ENCODE measurements at regions not wholly inside any gene's neighbourhood (a gene's known extent, or its start where the extent isn't known, plus 50 kb on each side); places are given as distances from the start of the nearest gene placed in this dataset.
"Not testable (repeated sequence)": the region's sequence is repeated elsewhere in the genome, so short reads cannot be mapped to it uniquely, and the experiment has no call there.

- DNase-seq: no peak
Observed at GRCh38 chr9:100813871-100814270, 214.7 kb upstream of the PLPPR1 start.

- DNase-seq: no peak
Observed at GRCh38 chr9:100819980-100820379, 208.5 kb upstream of the PLPPR1 start.

- DNase-seq: not testable (repeated sequence)
Observed at GRCh38 chr9:100833035-100833434, 195.5 kb upstream of the PLPPR1 start.

- no peak for DNase-seq
Observed at GRCh38 chr9:100838857-100839256, 189.7 kb upstream of the PLPPR1 start.

GRCh38 chr9:100848726-100849125, 179.8 kb upstream of the PLPPR1 start:
- DNase-seq: no peak

DNA sequence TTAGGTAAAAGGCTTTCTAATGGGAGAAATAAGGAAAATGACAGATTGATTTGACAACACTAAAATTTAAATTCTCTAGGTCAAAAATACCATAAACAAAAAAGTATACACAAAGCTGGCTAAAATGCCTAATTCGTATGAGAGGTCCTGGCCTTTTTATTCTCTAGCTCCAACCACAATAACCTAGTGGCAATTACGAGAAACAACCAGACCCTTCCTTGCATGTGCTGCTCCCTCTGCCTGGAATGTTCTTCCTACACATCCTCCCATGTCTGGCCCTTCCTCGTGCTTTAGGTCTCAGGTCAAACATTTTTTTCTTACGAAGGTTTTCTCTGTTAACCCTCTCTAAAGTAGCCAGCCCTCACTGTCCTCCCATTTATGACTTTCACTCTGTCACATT, 176.4 kb upstream of the PLPPR1 start:
- no peak for DNase-seq

DNA sequence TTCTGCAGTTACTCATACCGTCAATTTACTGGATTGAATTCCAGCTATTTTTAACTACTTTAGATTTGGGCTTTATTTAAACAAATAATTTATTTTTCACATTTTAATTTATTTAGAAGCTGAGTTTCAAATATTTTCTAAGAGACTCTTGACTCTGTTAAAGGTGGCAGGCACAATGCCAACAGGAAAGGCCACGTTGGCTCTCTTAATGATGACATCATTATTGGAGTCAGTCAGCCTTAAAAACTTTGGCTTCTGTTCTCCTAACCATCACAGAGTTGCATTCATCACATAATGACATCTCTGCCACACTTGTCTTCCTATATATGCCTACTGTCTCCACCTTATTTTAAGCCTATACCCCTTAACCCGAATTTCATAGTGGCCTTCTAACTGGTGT, 172.3 kb upstream of the PLPPR1 start:
- DNase-seq: no peak

DNA sequence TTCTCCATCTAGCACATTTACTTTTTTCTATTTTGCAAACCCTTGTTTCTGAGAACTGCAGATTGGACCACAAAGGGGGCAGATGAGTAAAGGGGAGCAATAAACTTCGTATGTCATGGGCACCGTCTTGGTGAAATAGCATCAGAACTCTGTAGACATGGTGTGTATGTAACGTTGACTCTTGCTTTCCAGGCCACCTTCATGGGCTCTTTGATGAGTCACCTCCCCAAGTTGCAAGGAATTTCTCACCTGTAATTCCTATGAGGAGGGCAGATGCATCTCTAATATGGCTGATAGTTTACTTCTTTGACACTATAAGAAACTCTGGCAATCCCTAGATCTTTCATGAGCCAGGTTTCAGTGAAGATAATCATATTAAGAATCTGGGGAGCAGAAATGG, 163.4 kb upstream of the PLPPR1 start:
- no peak for DNase-seq

DNA sequence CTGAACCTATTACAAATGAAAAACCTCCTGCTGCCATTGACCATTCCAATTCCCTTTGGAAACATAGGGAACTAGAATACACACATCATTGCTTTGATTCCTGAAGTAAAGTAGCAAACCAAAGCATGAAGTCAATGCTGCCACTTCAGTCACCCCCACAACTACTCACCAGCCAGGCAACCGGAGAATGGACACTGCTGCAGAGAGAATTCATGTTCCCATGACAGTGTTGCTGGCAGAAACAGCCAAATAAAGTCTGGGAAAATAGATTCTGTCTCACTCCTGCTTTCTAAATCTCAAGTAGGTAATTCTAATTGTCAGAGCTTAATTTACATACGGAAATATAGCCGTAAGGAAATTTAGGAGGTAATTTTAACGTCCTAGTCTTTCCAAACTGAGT, 162.9 kb upstream of the PLPPR1 start:
- DNase-seq: no peak

- no peak for DNase-seq
Observed at GRCh38 chr9:100869326-100869725, 159.2 kb upstream of the PLPPR1 start.

- no peak for DNase-seq
Observed at GRCh38 chr9:100879884-100880283, 148.6 kb upstream of the PLPPR1 start.

DNA sequence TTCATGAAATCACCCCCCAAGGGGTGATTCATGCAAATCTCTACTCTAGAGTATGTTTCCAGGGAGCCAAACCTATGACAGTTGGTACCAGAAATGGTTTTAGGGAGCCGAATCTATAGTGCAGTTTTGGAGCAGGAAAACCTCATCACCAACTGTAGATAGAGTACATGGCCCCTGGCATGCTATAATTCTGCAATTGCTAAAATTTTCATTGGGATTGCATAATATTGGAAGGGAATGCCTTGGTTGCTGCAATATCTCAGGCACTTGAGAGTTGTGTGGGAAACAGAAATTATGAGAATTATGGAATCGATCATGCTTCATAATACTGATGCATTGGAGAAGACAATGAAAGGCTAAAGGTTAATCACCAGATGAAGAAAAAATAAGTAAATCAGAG, 148.2 kb upstream of the PLPPR1 start:
- no peak for DNase-seq

DNA sequence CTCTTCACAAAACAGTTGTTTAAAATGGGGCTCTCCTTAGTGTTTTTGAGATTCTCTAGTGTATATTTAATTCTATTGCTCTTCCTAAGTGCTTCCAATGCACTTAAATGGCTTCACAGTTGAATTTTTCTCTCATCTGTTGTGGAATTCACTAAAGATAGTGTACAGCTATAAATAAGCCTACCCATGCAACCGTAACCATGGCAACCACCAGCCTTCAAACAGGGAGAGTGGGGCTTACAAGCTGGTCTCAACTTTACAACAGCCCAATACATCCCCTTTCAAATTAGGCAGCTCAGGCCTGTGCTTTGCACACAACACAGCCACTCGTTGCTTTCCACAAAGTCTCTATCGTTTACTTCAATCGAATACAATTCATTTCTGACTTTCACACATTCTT, 144.0 kb upstream of the PLPPR1 start:
- no peak for DNase-seq

DNA sequence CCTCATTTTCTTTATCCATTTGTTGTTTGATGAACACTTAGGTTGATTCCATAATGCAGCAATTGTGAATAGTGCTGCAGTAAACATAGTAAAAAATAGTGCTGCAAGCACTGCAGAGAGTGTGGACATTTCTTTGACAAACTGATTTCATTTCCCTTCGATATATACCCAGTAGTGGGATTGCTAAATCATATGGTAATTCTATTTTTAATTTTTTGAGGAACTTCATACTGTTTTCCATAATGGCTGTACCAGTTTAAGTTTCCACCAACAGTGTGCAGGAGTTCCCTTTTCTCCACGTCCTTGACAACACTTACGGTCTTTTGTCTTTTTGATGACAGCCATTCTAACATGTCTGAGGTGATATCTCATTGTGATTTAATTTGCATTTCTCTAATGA, 138.2 kb upstream of the PLPPR1 start:
- DNase-seq: no peak

GRCh38 chr9:100911273-100911672, 117.3 kb upstream of the PLPPR1 start:
- DNase-seq: no peak

GRCh38 chr9:100913257-100913656, 115.3 kb upstream of the PLPPR1 start:
- no peak for DNase-seq

DNA sequence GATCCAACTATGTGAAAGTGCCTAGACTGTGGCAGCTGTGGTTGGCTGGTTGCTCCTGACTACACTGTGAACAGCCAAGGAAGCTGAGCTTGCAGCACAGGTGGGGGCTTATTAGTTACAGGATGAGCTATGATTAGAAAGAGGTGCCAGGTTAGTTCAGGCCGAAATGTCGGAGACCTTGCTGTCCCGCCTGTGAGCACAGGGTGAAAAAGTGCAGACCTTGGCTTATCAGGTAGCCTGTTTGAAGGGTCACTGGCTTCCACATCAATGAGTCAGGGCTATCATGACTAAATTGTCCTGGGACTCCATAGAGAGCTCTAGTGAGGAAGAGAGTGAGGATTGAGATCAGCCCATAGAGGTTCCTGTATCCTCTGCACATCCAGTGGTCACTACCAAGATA, 114.3 kb upstream of the PLPPR1 start:
- DNase-seq: no peak

- DNase-seq: no peak
Observed at GRCh38 chr9:100919506-100919905, 109.0 kb upstream of the PLPPR1 start.

GRCh38 chr9:100926366-100926765, 102.2 kb upstream of the PLPPR1 start:
- no peak for DNase-seq

DNA sequence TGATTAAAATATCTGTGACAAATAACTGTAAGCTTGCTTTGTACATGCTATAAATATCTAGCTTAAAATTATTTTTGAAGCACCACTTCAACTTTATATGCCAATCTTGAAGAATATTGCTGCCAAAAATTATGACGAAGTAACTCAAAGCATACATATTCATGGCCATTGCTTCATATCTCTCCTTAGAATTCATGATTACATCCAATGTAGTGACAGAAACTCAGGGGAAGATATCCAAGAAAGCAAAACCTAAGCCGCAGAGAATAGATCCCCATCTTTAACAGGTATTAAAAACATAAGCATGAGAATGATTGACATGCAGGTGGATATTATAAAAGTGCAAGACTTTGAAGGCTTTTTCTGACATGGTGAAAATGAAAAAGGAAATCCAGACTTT, 100.8 kb upstream of the PLPPR1 start:
- no peak for DNase-seq

DNA sequence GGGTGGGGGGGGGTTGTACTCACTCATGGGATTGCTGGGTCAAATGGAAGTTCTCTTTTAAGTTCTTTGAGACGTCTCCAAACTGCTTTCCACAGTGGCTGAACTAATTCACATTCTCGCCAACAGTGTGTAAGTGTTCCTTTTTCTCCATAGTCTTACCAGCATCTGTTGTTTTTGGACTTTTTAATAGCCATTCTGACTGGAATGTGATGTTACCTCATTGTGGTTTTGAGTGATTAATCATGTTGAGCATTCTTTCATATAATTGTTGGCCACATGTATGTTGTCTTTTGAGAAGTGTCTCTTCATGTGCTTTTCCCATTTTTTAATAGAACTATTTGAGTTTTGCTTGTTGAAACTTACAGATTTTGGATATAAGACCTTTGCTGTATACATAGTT, 94.9 kb upstream of the PLPPR1 start:
- DNase-seq: no peak

DNA sequence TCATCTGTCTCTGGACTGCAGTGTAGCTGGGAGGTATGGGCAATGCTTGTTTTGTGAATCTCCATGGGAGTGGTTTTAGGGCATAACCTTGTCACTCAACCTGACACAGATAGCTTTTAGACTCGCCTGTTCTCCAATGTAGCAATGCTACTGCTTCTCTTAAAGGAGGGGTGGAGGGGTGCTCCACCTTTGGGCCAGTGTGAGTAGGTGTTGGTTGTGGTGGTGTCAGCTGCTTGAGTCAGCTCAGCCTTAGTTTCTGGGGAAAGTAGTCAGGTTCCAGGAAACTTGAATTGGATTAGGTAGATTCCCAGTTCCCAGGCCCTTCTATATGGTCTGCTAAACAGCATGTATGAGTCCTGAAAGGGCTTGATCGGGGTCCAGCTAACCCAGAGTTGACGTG, 91.1 kb upstream of the PLPPR1 start:
- DNase-seq: no peak

DNA sequence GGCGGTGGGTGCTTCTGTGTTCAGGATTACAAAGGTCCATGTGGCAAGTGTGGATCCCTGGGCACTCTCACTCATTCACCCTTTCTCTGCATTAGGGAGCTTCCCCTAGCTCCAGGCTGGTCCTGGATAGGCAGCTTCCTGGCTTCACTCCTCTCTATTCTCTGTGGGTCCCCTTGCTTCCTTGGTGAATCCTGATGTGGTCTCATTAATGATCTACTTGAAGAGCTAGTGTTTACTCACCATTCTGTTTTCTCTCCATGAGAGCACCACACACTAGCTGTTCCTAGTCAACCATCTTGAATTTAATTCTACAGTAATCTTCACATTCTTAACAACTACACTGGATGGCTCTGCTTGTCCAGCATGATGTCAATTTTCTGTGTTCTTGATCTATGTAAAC, 90.0 kb upstream of the PLPPR1 start:
- no peak for DNase-seq

DNA sequence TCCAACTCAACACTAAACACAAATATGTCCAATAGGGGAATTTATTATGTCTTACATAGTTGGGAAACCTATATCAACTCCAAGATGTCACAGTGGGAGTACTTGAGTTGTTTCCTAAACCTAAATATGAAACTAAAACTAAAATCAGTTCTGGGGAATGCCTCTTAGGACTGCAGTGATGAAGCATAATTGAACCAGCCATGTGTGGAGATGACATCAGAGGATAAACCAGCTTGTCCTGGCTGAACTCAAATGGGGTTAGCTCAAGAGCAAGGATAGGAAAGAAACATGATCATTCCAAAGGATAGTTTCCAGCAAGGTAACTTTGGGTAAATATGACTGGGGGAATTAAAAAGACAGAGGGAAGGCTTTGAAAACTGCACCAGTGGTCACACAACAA, 88.9 kb upstream of the PLPPR1 start:
- no peak for DNase-seq

GRCh38 chr9:100959226-100959625, 69.3 kb upstream of the PLPPR1 start:
- no peak for DNase-seq

All from DMS79 treated with DMSO at 0.1 percent for 48 hours (cell line).